ENCODE measurements at regions not wholly inside any gene's neighbourhood (a gene's known extent, or its start where the extent isn't known, plus 50 kb on each side); places are given as distances from the start of the nearest gene placed in this dataset.

GRCh38 chr3:127136706-127137105, 56.2 kb upstream of the PRR23E start:
- no peak overlapping the region for H3K4me3 Mint-ChIP-seq
- H3K36me3 Mint-ChIP-seq = no peaks in the 10 kb centered on the region
- DNase-seq (ENCODE audit: low spot score) = no peak
- Histone ChIP-seq H3K36me3 (no peaks in the 10 kb centered on the region), H2AFZ (replicated peaks) (no peak overlapping the region), H3K4me1 (peaks cover 11% of the 10 kb centered on the region), H3K79me2 (ENCODE audit: low read depth) (no peaks in the 10 kb centered on the region), H3K27me3 (peaks cover 40% of the 10 kb centered on the region), H3K4me2 (no peak overlapping the region), H3K9ac (no peak overlapping the region), H3F3A (ENCODE audit: low read depth) (peaks cover 4% of the 10 kb centered on the region), H3K9me3 (ENCODE audit: low read depth) (no peaks in the 10 kb centered on the region), H3K4me3 (no peak overlapping the region), H3K27ac (no peak overlapping the region), H4K20me1 (ENCODE audit: low read depth) (no peaks in the 10 kb centered on the region)
- H3K9me3 Mint-ChIP-seq = peaks cover 3% of the 10 kb centered on the region
- TF ChIP-seq CTCF (IDR thresholded peaks at IDR 0.05) = no peak
- H3K27me3 Mint-ChIP-seq (ENCODE audit: insufficient read depth, low read depth) = peaks cover 36% of the 10 kb centered on the region
- peaks cover 28% of the 10 kb centered on the region for H3K4me1 Mint-ChIP-seq
- no peak overlapping the region for H3K27ac Mint-ChIP-seq

DNA sequence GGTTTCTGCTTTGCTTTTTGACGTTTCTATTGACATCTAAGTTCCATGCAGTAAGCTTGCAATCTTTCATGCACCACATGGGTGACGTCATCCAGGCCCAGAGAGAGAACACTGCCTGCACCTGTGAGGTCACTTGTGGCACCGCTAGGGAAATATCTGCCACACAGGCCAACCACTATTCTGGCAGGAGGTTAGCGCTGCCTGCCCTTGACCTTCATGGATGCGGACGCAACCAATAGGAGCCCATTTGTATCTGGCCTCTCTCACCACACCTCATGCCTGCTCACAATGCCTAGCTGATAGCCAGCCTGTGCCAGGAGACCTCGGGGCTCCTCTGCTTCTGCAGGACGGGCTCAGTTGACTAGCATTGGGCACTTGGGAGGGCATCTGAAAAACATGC, 55.8 kb upstream of the PRR23E start:
- peaks cover 28% of the 10 kb centered on the region for H3K4me1 Mint-ChIP-seq
- Histone ChIP-seq H3K9ac (no peak overlapping the region), H3K4me3 (no peak overlapping the region), H3K27ac (no peak overlapping the region), H3K9me3 (ENCODE audit: low read depth) (no peaks in the 10 kb centered on the region), H3K36me3 (no peaks in the 10 kb centered on the region), H3K4me2 (no peak overlapping the region), H2AFZ (replicated peaks) (no peak overlapping the region), H3K4me1 (peaks cover 11% of the 10 kb centered on the region), H3F3A (ENCODE audit: low read depth) (peaks cover 4% of the 10 kb centered on the region), H3K27me3 (peaks cover 40% of the 10 kb centered on the region), H4K20me1 (ENCODE audit: low read depth) (no peaks in the 10 kb centered on the region), H3K79me2 (ENCODE audit: low read depth) (no peaks in the 10 kb centered on the region)
- H3K27me3 Mint-ChIP-seq (ENCODE audit: insufficient read depth, low read depth) = peaks cover 36% of the 10 kb centered on the region
- H3K4me3 Mint-ChIP-seq = no peak overlapping the region
- H3K27ac Mint-ChIP-seq = no peak overlapping the region
- no peak for DNase-seq (ENCODE audit: low spot score)
- H3K9me3 Mint-ChIP-seq = peaks cover 3% of the 10 kb centered on the region
- TF ChIP-seq CTCF (IDR thresholded peaks at IDR 0.05) = no peak
- TF ChIP-seq EZH2phosphoT487 (IDR thresholded peaks at IDR 0.05) = no peak
- H3K36me3 Mint-ChIP-seq = no peaks in the 10 kb centered on the region

DNA sequence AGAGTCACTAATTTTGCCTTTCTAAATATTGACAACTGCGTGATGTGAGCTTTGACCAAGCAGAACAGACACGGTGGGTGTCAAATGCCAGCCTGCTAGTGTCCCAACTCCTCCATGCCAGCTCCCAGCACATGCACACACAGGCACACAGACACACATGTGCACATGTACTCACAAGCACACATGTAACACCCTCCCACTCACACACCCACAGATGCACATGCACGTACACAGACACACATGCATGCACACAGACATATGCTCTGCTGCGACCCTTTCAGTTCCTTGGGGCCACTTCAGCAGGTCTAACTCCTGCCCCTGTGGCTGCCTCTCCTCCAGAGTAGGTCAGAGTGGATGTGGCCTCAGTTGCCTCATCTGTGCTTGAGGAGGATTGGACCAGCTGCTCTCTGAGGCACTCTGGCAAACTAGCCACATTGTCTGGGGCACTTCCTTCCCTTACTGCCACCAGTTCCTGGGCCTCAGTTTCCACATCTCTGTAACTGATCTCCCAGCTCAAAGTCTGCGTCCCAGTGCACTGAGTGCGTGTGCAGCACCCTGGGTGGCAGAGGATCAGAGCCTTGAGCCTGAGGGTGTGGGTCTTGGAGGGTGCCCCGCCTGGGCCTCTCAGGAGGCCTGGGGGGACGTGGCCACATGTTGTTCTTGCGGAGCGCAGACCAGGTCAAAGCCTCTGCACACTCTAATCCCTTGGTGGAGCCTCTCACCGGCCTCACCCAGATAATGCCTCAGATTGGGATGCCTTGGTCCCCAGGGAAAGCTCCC, 55.0 kb upstream of the PRR23E start:
- no peak overlapping the region for H3K27ac Mint-ChIP-seq
- peaks cover 36% of the 10 kb centered on the region for H3K27me3 Mint-ChIP-seq (ENCODE audit: insufficient read depth, low read depth)
- peaks cover 24% of the 10 kb centered on the region for H3K4me1 Mint-ChIP-seq

More for the DNA sequence above, 55.0 kb upstream of the PRR23E start:
- H3K79me2 ChIP-seq (ENCODE audit: low read depth) = no peaks in the 10 kb centered on the region
- peaks cover 4% of the 10 kb centered on the region for H3F3A ChIP-seq (ENCODE audit: low read depth)
- H3K9me3 ChIP-seq (ENCODE audit: low read depth) = no peaks in the 10 kb centered on the region
- H4K20me1 ChIP-seq (ENCODE audit: low read depth) = no peaks in the 10 kb centered on the region
- no peaks in the 10 kb centered on the region for H3K36me3 ChIP-seq
- H3K27me3 ChIP-seq = peaks cover 40% of the 10 kb centered on the region
- H3K4me3 Mint-ChIP-seq = no peak overlapping the region
- H3K4me1 ChIP-seq = peaks cover 6% of the 10 kb centered on the region
- no peak overlapping the region for H3K4me3 ChIP-seq
- no peak overlapping the region for H3K4me2 ChIP-seq
- no peak overlapping the region for H2AFZ ChIP-seq (replicated peaks)
- H3K36me3 Mint-ChIP-seq = no peaks in the 10 kb centered on the region
- DNase-seq (ENCODE audit: low spot score) = no peak
- no peak overlapping the region for H3K9ac ChIP-seq
- H3K9me3 Mint-ChIP-seq = peaks cover 3% of the 10 kb centered on the region
- no peak for TF ChIP-seq CTCF (IDR thresholded peaks at IDR 0.05)
- no peak for TF ChIP-seq EZH2 (IDR thresholded peaks at IDR 0.05)
- no peak for TF ChIP-seq EZH2phosphoT487 (IDR thresholded peaks at IDR 0.05)
- no peak overlapping the region for H3K27ac ChIP-seq
